ENCODE measurements at regions not wholly inside any gene's neighbourhood (a gene's known extent, or its start where the extent isn't known, plus 50 kb on each side); places are given as distances from the start of the nearest gene placed in this dataset.
A peak's percentile ranks its signal among the peaks of the same experiment; 100 is the strongest.
"Not testable (repeated sequence)": the region's sequence is repeated elsewhere in the genome, so short reads cannot be mapped to it uniquely, and the experiment has no call there.

DNA sequence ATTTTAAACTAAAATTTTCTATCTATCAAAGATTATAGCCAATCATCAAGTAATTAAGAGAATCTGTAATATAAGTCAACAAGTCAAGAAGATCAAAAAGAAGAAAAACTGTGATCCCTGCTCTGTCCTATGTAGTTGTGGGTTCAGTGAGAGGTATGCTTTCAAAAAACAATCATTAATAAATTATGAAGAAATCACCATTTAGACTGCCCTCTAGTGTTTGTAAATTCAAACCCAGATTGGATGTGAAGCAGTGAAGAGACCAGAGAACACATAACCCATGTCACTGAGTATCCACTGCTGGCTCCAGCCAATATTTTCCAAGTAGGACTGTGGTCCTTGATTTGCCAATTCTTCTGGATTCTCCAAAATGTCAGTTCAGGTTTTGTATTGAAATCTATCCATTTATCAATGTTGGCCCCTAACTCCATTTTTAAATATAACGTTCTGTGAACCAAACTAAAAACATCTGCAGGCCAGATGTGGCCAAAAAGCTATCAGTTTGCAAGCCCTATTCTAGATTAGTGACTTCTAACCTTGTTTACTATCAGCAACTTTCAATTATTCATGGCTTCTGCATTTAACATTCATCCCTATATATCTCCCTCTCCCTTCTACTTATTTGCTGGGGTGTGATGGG, 467.5 kb upstream of the CXADR start:
- DNase-seq: peak; percentile 10

DNA sequence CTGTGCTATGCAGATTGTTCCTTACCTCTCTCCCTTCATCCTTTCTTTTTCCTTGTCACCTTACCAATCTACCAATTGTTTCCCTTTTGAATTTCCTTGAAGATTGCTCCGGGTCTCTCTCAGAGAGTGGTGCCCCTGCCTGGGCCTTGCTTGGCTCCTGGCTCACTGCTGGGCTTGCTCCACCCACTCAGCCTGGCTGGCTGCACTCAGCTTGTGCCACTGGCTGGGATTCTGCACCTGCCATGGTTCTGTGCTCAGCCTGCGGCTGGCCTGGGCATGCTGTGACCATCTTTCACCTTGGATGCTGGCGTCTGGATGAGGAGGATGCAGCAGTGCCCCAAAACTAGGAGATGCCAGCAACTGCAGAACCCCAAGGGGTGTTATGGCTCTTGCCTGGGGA, 463.9 kb upstream of the CXADR start:
- DNase-seq: no peak

DNA sequence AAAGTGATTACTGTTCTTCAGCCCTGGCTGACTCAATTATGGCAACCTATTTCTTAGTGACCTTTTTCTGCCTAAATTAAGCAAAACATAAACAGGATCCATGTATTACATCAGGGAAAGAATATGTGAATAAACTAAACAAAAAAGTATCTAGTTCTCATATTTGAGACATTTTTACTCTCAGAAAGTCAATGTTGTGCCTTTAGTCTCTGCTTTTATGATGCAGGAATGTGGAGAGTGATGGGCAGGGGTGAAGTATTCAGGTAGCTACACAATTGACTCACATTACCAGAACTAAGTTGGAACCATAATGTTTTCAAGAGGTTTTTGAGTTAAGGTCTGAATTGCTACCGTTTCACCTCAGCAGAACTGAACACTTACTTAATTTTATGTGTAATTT, 462.7 kb upstream of the CXADR start:
- no peak for DNase-seq

DNA sequence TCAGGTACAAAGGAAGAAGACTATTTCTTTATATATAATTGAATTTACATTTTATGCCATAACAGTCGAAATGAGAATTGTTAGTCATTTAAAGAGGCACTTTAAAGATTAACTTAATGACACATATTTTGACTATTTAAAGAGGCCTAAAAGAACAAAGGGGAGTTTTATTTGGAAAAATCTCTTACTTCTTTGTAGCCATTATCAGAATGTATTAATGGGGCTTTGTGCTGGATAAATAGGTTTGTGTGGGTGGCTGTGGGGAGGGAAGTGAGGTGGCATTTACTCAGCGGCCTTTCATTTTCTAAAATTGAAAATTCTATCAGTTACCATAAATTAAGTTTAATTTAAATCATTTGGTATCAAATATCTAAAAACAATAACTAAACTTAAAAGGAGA, 462.2 kb upstream of the CXADR start:
- no peak for DNase-seq

DNA sequence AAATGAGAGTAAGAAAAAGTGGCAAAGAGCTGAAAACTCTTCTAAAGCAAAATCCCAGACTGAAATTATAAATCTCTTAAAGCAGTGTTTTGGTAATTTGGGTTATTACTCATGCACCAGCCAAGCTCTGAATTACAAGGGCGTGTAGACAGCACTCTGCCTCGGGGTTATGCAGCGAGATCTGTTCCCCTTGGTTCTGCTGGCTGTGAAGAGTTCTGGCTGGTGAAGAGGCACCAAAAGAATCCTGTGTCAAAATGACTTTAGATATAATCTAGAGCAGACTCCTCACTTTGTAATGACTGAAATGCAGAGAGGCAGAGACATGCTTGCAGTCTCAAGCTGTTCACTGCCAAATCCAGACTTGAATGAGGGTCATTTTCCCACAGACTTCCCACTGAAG, 461.8 kb upstream of the CXADR start:
- DNase-seq: no peak

DNA sequence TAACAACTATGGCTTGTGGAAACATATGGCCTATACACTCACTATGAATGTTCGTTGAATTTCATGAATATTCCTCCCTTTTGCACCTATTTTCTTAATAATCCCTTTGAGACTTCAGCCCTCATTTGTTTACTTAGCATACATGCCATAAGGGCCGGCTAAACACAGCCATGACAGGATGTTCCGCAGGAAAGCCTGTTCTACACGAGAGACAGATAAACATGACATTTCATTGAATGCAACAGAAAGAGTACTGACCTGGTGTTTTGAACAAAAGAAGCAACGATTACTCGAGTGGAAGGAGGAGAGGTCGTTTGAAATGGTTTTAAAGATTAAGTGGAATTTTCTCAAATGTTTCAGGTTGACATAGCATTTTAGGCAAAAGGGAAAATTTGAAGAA, 459.5 kb upstream of the CXADR start:
- DNase-seq: no peak

DNA sequence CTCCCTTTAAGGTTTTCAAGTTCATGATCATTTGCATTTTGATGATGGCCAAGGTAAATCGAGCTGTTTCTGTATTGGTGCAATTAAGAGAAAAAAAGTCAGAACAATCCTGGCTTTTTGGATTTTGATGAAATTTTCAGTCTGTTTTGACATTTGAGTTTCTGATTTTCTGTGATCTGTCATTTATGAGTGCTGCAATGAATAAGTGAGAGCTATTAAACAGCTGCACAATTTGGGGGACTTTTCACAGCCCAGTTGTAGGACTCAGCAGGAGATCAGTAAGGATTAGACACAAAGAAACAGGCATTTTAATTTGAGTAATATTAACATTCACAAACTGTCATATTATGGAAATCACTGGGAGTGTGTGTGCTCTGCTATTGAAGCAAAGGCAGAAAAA, 452.9 kb upstream of the CXADR start:
- no peak for DNase-seq

DNA sequence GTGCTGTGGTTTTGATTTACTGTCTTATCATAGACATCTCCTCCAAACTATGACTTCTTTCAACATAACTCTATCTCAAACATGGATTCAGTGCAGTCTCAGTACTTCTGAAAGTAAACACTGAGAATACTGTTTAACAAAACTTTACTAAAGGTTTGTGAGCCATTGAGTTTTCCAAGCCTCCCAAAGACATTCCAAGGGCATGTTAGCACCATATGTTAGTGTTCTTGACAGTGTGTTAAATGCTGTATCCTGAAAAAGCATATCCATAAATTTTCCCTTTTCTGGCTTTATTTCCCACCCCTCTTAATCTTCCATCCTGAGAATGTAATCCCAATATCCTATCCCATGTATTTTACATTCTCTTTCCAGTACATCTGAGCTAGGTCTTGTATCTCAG, 446.8 kb upstream of the CXADR start:
- DNase-seq: no peak

DNA sequence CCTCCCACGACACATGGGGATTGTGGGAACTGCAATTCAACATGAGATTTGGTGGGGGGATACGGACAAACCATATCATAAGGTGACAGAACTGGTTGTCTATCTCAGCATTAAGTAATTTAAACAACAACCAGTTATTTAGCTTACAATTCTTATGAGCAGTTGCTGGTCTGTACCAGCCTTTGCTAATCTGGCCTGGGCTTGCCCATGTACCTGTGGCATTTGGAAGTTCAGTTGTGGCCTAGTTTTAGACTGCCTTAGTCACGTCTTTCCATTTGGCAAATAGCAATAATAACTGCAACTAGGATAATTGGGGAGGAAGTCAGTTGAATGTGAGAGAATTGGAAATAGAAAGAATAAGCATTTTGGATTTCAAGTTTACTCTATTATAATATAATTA, 441.8 kb upstream of the CXADR start:
- DNase-seq: no peak

DNA sequence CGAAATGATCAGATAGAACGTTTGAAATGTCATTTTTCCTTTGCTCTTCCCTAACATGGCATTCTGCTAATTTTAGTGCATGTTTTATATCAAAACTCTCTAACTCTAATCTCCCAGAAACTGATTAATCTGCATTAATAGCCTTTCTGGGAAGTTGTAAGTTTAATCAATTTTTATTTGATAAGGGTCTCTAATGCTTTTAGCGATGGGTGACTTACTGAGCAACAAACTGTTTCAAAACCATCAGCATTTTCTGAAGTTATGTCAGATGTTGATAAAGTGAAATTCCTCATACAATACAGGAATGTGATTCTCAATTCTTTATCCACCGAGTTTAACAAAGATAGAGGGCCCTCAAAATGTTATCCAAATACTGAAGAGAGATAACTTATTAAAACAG, 431.6 kb upstream of the CXADR start:
- DNase-seq: no peak

DNA sequence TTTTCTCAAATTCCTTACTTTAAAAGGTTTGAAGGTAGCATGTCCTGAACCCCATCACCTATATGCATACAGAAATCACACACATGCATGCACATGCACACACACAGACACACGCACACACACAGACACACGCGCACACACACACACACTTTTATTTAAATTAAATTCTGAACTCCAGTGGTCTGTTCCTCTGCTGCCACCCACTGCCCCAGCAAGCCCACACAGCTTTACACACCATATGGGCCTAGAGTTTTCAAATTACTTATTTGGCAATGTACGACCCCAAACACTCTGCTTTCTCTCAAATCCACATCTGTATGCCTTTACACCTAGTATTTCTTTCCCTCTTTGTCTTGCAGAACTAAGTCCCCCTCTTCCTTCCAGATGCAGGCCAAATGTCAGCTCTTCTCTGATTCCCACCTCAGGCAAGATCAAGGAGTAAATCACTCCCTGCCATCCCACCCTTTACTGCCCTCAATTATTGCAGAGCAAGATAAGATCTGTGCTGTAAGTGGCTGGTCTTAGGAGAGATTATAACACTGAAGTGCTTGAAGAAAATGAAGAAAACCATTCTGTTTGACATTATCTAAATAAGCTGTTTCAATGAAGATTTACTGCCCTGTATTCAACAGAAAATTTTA, 429.9 kb upstream of the CXADR start:
- DNase-seq: no peak

DNA sequence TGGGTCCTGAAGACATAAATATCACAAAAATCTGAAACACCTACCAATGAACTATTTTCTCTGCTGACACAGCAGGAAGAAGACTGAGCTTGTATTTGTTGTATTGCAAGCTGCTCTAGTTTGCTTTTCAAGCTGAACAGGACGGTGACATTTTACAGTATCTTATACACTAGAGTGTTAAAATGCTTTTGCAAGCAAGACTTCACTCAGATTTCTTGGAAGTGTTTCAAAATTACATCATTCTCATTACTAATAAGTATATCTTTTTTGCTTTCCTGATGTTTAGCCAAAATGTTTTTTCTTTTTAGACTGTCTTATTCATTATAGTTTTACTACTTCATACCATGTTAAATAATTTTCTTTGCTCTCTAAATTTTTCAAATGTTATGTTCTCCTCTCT, 427.1 kb upstream of the CXADR start:
- no peak for DNase-seq

DNA sequence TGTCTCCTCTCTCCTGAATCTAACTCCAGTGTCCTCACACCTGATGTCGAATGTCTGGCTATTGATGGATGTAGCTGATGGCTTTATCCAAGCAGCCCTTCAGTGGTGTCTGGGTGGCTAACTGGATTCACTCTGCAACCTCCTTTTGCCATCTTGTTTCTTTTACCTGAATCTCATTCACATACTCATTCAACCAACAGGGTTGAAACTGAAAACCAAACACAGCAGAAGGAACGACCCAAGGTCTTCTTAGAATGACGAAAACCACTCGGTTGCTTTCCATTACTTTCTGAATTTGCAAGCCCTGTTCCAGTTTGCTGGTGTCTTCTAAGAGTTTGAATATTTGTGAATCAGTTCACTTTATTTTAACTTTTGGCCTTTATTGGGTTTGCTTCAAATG, 424.3 kb upstream of the CXADR start:
- DNase-seq: no peak

DNA sequence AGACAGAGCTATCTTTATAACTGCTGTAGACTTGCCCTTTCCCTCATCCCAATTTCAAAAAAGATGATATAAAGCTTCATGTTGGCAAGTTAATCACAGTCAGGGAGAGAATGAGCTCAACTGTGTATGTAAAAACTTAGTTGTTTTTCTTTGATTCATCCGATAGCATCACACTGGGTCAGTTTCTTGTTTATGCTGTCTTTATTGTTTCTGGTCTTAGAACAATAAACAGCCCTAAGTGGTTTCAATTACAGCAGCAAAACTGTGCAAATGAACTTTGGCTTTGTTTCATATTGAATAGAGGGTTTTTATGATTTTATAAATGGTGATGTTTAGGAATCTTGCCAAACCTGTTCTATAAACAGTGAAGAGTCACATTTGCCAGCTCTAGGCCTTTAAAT, 423.8 kb upstream of the CXADR start:
- no peak for DNase-seq

DNA sequence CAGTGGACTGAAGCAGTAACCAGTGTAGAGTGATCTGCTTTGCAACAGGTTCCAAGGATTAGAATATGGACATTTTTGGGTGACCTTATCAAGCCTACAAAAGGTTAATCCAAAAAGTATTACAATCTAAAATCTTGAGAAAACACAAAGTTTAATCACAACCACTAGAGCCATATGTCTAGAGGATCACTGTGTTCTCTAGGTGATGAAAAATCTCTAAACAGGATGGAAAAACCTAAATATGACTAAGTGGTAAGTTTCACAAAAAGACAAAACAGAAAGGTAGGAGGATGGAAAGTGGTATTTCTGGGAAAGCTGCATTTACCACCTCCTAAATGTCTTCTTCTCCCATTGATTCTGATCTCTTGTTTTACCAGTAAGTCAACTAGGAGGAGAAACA, 411.1 kb upstream of the CXADR start:
- DNase-seq: no peak

DNA sequence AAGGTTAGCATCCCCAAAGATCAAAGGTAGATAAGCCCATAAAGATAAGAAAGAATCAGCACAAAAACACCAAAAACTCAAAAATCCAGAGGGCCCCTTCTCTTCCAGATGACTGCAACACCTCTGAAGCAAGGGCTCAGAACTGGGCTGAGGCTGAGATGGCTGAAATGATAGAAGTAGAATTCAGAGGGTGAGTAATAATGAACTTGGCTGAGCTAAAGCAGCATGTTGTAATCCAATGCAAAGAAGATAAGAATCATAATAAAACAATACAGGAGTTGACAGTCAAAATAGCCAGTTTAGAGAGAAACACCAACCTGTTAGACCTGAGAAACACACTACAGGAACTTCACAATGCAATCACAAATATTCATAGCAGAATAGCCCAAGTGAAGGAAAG, 406.9 kb upstream of the CXADR start:
- DNase-seq: no peak

DNA sequence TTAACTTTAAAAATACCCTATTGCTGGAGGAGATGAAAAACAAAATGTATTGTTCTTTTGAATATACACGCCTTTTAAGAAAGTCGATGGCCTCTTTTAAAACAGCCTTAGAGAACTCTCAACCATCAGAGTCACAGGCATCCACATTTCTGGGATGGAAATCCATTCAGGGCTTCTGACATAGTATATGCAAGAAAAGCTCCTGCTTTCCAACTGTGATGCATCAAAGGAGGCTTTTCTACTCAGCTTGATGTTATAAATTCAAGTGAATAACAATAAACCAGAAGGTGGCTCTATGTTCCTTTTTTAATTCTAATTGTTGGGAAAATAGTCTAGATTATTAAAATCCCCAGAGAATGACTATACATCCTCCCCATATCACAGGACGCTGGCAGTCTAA, 398.8 kb upstream of the CXADR start:
- no peak for DNase-seq

DNA sequence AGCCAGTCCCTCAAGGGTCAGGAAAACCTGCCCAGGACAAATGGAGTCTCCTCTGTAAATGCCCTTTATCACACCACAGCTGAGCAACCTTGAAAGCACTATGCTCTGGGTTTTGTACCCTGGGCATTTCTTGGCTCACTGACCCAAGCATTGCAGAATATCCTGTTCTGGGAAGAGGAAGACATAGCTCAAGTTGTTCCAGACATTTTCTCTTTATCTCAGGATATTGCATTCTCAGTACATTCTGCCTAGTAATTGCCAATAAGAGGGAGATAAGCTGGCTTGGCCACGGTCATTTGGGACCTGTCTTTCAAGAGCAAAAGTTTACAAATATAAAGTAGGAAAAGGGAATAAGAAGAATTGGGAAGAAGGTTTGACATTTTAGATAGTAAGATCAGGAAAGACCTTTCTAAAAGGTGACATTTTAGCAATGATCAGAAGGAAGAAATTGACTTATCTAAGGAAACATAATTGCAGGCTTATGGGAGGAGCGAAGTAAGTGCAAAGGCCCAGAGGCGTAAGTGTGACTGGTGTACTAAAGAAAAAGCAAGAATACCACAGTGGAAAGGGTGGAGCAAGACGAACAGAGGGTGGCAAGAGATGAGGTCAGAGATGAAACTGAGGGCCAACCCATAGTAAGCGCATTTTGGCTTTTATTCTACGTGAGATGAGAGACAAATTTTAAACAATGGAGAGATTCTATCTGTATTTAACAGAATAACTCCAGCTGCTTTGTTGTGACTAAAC, 394.0 kb upstream of the CXADR start:
- DNase-seq: no peak

DNA sequence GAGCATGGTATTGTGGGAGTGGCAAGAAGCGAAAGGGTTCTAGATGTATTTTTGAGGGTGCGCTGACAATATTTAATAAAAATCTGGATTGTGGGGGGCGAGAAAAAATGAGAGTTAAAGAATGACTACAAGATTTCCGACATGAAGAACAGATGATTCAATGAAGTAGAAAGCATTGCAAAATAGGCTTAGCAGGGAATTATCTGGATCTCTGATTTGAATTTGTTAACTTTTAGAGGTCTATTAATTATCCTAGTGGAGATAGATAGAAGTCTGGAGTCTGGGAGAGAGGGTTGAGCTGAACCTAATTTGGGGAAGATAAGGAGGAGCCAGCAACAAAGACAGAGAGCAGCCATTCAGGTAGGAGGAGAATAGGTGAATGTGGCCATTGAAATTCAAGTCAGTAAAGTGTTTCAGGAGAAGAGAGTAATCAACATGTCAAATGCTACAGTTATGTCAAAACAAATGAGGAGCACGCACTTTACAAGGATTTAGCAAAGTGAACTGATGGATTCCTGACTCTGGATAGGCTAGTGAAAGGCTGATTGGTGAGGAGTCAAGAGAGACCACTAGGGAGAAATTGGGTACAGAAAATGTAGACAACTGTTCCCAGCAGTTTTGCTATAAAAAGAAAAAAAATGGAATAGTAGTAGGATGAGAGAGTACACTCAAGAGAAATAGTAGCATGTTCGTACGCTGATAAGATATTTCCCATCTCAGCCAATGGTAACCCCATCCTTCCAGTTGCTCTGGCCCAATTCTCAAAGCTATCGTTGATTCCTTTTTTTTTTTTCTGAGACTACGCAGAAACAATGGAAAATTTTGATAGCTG, 393.2 kb upstream of the CXADR start:
- DNase-seq: no peak

DNA sequence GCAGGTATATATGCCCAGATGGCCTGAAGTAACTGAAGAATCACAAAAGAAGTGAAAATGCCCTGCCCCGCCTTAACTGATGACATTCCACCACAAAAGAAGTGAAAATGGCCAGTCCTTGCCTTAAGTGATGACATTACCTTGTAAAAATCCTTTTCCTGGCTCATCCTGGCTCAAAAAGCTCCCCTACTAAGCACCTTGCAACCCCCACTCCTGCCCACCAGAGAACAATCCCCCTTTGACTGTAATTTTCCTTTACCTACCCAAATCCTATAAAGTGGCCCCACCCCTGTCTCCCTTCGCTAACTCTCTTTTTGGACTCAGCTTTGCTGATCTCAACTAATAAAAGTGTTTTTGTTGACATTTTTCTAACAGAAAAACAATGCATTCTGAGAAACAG, 385.4 kb upstream of the CXADR start:
- not testable (repeated sequence) for DNase-seq

DNA sequence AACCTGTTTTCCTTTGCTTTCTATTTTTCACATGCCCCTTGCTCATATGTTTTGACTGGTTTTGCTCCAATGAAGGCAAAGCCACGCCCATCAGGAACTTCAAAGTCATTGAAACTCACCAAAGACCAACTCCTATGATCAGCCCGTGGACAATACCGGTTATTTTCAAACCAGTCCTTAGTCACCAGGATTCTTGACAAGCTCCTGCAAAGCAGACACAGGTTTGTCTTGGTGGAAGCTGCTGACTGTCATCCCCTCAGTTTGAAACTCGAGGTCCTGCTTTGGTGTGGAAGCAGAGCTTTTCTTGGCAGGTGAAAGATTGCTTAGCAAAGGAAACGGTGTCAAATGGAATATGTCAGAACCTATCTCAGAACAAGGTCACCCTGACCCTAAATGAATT, 384.7 kb upstream of the CXADR start:
- no peak for DNase-seq

DNA sequence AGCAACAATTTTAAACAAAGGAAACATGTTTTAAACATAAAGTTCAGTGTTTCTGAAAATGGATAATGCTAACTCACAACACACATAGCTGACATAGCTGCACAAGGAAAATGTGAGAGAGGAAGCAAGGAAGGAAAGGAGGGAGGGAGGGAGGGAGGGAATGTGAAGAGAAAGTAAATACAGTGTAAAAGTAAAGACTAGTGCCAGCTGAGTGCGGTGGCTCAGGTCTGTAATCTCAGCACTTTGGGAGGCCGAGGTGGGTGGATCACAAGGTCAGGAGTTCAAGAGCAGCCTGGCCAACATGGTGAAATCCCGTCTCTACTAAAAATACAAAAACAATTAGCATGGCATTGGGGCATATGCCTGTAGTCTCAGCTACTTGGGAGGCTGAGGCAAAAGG, 373.7 kb upstream of the CXADR start:
- peak; percentile 38 for DNase-seq

DNA sequence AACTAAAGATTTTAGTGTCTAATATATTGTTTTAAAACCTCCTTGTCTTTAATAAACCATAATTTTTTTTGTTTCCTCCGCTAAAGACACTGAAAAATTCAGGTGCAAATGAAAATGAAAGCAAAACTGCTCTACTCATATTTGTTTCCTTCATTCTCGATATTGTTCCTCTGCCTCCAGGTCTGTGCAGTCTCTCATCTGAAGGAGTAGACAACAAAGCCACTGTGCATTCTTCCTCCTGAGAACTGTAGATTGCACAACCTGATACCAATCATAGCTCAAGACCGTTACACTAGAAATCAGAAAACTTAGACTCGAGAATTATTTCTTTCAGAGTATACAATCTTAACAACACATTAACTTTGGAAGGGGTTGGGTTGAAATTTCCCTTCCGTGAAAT, 373.1 kb upstream of the CXADR start:
- no peak for DNase-seq
